ENCODE measurements at regions not wholly inside any gene's neighbourhood (a gene's known extent, or its start where the extent isn't known, plus 50 kb on each side); places are given as distances from the start of the nearest gene placed in this dataset.
A peak's percentile ranks its signal among the peaks of the same experiment; 100 is the strongest.

DNA sequence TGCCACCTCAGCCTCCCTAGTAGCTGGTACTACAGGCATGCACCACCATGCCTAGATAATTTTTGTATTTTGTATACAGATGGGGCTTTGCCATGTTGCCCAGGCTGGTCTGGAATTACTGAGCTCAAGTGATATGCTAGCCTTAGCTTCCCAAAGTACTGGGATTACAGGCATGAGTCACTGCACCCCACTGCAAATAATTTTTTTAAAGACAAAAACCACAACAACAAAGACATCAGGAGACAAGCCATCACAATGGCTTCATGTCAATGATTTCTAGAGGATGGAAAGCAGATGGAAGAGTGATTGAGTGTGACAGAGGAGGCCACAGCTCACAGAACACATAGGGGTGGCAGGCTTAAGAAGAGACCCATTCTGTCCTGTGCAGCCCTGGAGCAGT lies 97.9 kb upstream of the PCSK1 start:
- ChIA-PET CTCF (no interaction called here), POLR2A (no interaction called here)
- no peak overlapping the region for H3K4me2 ChIP-seq
- TF ChIP-seq, protein P1, sequence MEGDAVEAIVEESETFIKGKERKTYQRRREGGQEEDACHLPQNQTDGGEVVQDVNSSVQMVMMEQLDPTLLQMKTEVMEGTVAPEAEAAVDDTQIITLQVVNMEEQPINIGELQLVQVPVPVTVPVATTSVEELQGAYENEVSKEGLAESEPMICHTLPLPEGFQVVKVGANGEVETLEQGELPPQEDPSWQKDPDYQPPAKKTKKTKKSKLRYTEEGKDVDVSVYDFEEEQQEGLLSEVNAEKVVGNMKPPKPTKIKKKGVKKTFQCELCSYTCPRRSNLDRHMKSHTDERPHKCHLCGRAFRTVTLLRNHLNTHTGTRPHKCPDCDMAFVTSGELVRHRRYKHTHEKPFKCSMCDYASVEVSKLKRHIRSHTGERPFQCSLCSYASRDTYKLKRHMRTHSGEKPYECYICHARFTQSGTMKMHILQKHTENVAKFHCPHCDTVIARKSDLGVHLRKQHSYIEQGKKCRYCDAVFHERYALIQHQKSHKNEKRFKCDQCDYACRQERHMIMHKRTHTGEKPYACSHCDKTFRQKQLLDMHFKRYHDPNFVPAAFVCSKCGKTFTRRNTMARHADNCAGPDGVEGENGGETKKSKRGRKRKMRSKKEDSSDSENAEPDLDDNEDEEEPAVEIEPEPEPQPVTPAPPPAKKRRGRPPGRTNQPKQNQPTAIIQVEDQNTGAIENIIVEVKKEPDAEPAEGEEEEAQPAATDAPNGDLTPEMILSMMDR (IDR thresholded peaks at IDR 0.05) = no peak
- TF ChIP-seq, protein P2, sequence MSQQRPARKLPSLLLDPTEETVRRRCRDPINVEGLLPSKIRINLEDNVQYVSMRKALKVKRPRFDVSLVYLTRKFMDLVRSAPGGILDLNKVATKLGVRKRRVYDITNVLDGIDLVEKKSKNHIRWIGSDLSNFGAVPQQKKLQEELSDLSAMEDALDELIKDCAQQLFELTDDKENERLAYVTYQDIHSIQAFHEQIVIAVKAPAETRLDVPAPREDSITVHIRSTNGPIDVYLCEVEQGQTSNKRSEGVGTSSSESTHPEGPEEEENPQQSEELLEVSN (IDR thresholded peaks at IDR 0.05; ENCODE audit: borderline replicate concordance, low read depth) = no peak
- TF ChIP-seq, protein P3, sequence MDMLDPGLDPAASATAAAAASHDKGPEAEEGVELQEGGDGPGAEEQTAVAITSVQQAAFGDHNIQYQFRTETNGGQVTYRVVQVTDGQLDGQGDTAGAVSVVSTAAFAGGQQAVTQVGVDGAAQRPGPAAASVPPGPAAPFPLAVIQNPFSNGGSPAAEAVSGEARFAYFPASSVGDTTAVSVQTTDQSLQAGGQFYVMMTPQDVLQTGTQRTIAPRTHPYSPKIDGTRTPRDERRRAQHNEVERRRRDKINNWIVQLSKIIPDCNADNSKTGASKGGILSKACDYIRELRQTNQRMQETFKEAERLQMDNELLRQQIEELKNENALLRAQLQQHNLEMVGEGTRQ (IDR thresholded peaks at IDR 0.05) = no peak
- TF ChIP-seq RAD21 (conservative IDR thresholded peaks at IDR 0.05 in 1 of 2, IDR thresholded peaks at IDR 0.05 in 1 of 2) (no peak), CHD4 (IDR thresholded peaks at IDR 0.05; ENCODE audit: borderline replicate concordance) (no peak)
- TF ChIP-seq, protein P4, sequence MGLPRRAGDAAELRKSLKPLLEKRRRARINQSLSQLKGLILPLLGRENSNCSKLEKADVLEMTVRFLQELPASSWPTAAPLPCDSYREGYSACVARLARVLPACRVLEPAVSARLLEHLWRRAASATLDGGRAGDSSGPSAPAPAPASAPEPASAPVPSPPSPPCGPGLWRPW (IDR thresholded peaks at IDR 0.05) = no peak
- H3K4me1 ChIP-seq = peaks cover 22% of the 10 kb centered on the region
- ATAC-seq = no peak; a peak in 1 of 6 replicates
- no peak for DNase-seq (ENCODE audit: low read depth in 1 of 2, low spot score in 1 of 2)
- no peak for FAIRE-seq
- H3K9me3 ChIP-seq = no peaks in the 10 kb centered on the region
- no peak overlapping the region for H3K4me3 ChIP-seq
- H3K27ac ChIP-seq = peak overlapping the region in 1 of 2 experiments; percentile 64; a peak in 4 of 6 replicates

DNA sequence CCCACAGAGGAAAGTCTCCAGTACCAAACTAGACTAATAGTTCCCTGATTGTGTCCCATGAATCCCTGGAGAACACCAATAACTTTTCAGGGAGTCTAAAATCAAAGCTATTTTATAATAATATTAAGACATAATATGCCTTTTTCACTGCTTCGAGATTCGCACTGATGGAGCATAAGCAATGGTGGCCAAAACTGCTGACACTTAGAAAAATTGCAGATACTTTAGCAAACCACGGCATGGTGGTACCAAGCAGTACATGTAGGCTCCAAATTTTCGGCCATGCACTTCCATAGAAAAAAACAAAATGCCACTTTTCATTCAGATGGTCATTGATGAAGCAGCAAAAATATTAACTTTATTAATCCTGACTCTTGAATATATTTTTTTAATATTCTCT lies 100.3 kb upstream of the PCSK1 start:
- 78% methylated on average over 4 of the region's 4 CpGs for whole genome bisulfite sequencing (ENCODE audit: missing lambda C conversion rate)
- CTCF ChIA-PET = interaction anchor here (0.9 to 1.5 kb wide), 3 partner anchors 15 to 69 kb away, joined by 4 to 5 read pairs (median 4); no protein-coding TSS in a partner anchor
- ATAC-seq (no peak), DNase-seq (ENCODE audit: low read depth in 1 of 2, low spot score in 1 of 2) (no peak), FAIRE-seq (no peak)
- Histone ChIP-seq H3K4me1 (peaks cover 33% of the 10 kb centered on the region), H3K9me3 (no peaks in the 10 kb centered on the region), H3K27ac (no peak overlapping the region), H3K4me2 (no peak overlapping the region), H3K4me3 (no peak overlapping the region)
- POLR2A ChIA-PET = no interaction called here
- TF ChIP-seq MAFK (IDR thresholded peaks at IDR 0.05; ENCODE audit: partially characterized antibody) (peak; percentile 89), NPAS2 (CRISPR knock-in tag; IDR thresholded peaks at IDR 0.05; ENCODE audit: borderline replicate concordance) (no peak), ESRRA (IDR thresholded peaks at IDR 0.05; ENCODE audit: borderline replicate concordance, low read length) (no peak), KDM5A (IDR thresholded peaks at IDR 0.05) (no peak)
- TF ChIP-seq, protein P5, sequence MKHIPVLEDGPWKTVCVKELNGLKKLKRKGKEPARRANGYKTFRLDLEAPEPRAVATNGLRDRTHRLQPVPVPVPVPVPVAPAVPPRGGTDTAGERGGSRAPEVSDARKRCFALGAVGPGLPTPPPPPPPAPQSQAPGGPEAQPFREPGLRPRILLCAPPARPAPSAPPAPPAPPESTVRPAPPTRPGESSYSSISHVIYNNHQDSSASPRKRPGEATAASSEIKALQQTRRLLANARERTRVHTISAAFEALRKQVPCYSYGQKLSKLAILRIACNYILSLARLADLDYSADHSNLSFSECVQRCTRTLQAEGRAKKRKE (CRISPR knock-in tag; IDR thresholded peaks at IDR 0.05; ENCODE audit: low read depth) = no peak
- TF ChIP-seq, protein P6, sequence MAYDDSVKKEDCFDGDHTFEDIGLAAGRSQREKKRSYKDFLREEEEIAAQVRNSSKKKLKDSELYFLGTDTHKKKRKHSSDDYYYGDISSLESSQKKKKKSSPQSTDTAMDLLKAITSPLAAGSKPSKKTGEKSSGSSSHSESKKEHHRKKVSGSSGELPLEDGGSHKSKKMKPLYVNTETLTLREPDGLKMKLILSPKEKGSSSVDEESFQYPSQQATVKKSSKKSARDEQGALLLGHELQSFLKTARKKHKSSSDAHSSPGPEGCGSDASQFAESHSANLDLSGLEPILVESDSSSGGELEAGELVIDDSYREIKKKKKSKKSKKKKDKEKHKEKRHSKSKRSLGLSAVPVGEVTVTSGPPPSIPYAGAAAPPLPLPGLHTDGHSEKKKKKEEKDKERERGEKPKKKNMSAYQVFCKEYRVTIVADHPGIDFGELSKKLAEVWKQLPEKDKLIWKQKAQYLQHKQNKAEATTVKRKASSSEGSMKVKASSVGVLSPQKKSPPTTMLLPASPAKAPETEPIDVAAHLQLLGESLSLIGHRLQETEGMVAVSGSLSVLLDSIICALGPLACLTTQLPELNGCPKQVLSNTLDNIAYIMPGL (CRISPR knock-in tag; IDR thresholded peaks at IDR 0.05; ENCODE audit: borderline replicate concordance) = no peak
- TF ChIP-seq, protein P1 (IDR thresholded peaks at IDR 0.05) = no peak
